Astrocyte of the cerebellum (primary cell): ENCODE measurements at regions not wholly inside any gene's neighbourhood (a gene's known extent, or its start where the extent isn't known, plus 50 kb on each side); places are given as distances from the start of the nearest gene placed in this dataset.

Experiments used
- DNase-seq: peaks from one replicate; pipeline ENCODE4 v3.0.0-alpha.2; 2011; ENCODE audit warnings: low read depth
- H3K4me3 ChIP-seq: 2 replicates; pipeline ENCODE4 v1.5.1; 2011; ENCODE audit warnings: mild to moderate bottlenecking, low read depth, low read length, moderate library complexity
- CTCF ChIP-seq: IDR thresholded peaks from 2 replicates; pipeline ENCODE4 v1.5.1; 2012; ENCODE audit warnings: low read length, low read depth, moderate library complexity, mild to moderate bottlenecking; ENCODE audit errors: missing control alignments
- in situ Hi-C: cut with HindIII; loops from 2 replicates; pipeline ENCODE4 v1.10.0; 2017; ENCODE audit warnings: low sequenced_read_pairs

GRCh38 chr6:91834813-91835212 is 1247.9 kb upstream of the MAP3K7 start:
- DNase-seq = no peak
- in situ Hi-C loops = no loop called here

GRCh38 chr6:91827151-91827550 is 1240.3 kb upstream of the MAP3K7 start:
- in situ Hi-C loops = no loop called here
- no peak for TF ChIP-seq CTCF

More at GRCh38 chr6:91834813-91835212, 1247.9 kb upstream of the MAP3K7 start:
- no peak for TF ChIP-seq CTCF
- no peak overlapping the region for H3K4me3 ChIP-seq

GRCh38 chr6:91826128-91826527 is 1239.3 kb upstream of the MAP3K7 start:
- in situ Hi-C loops = no loop called here
- no peak for TF ChIP-seq CTCF
- H3K4me3 ChIP-seq = no peak overlapping the region
- DNase-seq = no peak

More at GRCh38 chr6:91827151-91827550, 1240.3 kb upstream of the MAP3K7 start:
- H3K4me3 ChIP-seq = no peak overlapping the region
- DNase-seq = no peak

- TF ChIP-seq CTCF = no peak
- in situ Hi-C loops = no loop called here
- no peak for DNase-seq
- no peak overlapping the region for H3K4me3 ChIP-seq
Measured at GRCh38 chr6:91824331-91824730, 1237.5 kb upstream of the MAP3K7 start.

- TF ChIP-seq CTCF = no peak
- no peak overlapping the region for H3K4me3 ChIP-seq
- DNase-seq = no peak
- in situ Hi-C loops = no loop called here
Measured at GRCh38 chr6:91822581-91822980, 1235.7 kb upstream of the MAP3K7 start.

GRCh38 chr6:91816335-91816734 is 1229.5 kb upstream of the MAP3K7 start:
- TF ChIP-seq CTCF = no peak
- no peak overlapping the region for H3K4me3 ChIP-seq
- DNase-seq = no peak
- in situ Hi-C loops = no loop called here

GRCh38 chr6:91813641-91814040 is 1226.8 kb upstream of the MAP3K7 start:
- TF ChIP-seq CTCF = no peak
- in situ Hi-C loops = no loop called here
- H3K4me3 ChIP-seq = no peak overlapping the region
- no peak for DNase-seq
